GM12873 (cell line): ENCODE measurements at regions not wholly inside any gene's neighbourhood (a gene's known extent, or its start where the extent isn't known, plus 50 kb on each side); places are given as distances from the start of the nearest gene placed in this dataset.

Source experiments
- CTCF ChIP-seq: IDR thresholded peaks from 2 replicates; pipeline ENCODE4 v1.5.1; 2012; ENCODE audit warnings: low read depth, mild to moderate bottlenecking, moderate library complexity, low read length, control low read depth; ENCODE audit not compliant: insufficient read depth; ENCODE audit errors: missing control alignments

GRCh38 chr1:57522575-57522974 is 98.7 kb upstream of the DAB1 start:
- TF ChIP-seq CTCF, result no peak

- no peak for TF ChIP-seq CTCF
These were observed 97.1 kb upstream of the DAB1 start for GRCh38 chr1:57520743-57521515.

GRCh38 chr1:57518496-57518895 is 94.6 kb upstream of the DAB1 start:
- no peak for TF ChIP-seq CTCF

GRCh38 chr1:57517587-57518374 is 93.9 kb upstream of the DAB1 start:
- TF ChIP-seq CTCF, result no peak

- TF ChIP-seq CTCF, result no peak
These were observed 88.5 kb upstream of the DAB1 start for GRCh38 chr1:57512386-57512785.

GRCh38 chr1:57506941-57507340 is 83.1 kb upstream of the DAB1 start:
- TF ChIP-seq CTCF, result no peak

GRCh38 chr1:57503337-57503736 is 79.5 kb upstream of the DAB1 start:
- TF ChIP-seq CTCF, result no peak
